GM12873 (cell line): ENCODE measurements at regions not wholly inside any gene's neighbourhood (a gene's known extent, or its start where the extent isn't known, plus 50 kb on each side); places are given as distances from the start of the nearest gene placed in this dataset.

Source experiments
- TF ChIP-seq, protein P1 (sequence below): IDR thresholded peaks from 2 replicates; pipeline ENCODE4 v1.5.1; 2012; ENCODE audit warnings: low read depth, mild to moderate bottlenecking, moderate library complexity, low read length, control low read depth; ENCODE audit not compliant: insufficient read depth; ENCODE audit errors: missing control alignments

DNA sequence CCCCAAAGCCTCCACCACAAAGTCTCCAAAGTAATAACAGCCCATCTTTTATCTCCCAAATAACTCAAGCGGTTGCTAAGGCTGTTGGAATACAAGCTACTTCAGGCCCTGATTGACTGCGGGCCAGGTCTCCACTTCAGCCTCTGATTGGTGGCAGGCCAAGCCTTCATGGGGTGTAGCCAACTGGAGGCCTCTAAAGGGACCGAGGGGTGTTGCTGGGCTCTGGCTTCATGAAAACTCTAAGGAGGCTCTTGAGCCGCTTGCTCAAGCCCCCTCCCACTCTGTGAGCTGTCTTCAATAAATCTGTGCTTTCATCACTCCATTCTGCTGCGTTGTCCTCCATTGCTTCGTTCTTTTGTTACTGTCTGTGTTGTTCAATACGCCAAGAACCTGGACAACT is 487.2 kb downstream of the XYLT1 start:
- TF ChIP-seq, protein P1, sequence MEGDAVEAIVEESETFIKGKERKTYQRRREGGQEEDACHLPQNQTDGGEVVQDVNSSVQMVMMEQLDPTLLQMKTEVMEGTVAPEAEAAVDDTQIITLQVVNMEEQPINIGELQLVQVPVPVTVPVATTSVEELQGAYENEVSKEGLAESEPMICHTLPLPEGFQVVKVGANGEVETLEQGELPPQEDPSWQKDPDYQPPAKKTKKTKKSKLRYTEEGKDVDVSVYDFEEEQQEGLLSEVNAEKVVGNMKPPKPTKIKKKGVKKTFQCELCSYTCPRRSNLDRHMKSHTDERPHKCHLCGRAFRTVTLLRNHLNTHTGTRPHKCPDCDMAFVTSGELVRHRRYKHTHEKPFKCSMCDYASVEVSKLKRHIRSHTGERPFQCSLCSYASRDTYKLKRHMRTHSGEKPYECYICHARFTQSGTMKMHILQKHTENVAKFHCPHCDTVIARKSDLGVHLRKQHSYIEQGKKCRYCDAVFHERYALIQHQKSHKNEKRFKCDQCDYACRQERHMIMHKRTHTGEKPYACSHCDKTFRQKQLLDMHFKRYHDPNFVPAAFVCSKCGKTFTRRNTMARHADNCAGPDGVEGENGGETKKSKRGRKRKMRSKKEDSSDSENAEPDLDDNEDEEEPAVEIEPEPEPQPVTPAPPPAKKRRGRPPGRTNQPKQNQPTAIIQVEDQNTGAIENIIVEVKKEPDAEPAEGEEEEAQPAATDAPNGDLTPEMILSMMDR = no peak

DNA sequence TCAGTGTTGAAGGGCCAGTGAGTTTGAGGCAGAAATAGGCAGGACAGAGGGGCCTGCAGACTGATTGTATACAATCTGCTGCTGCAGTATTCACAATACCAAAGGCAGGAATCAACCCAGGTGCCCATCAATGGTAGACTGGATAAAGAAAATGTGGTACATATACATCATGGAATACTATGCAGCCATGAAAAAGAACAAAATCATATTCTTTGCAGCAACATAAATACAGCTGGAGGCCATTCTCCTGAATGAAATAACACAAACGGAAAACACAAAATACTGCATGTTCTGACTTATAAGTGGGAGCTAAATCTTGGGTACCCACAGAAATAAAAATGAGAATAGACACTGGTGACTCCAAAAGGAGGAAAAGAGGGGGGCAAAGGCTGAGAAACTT is 485.1 kb downstream of the XYLT1 start:
- TF ChIP-seq, protein P1 = no peak

DNA sequence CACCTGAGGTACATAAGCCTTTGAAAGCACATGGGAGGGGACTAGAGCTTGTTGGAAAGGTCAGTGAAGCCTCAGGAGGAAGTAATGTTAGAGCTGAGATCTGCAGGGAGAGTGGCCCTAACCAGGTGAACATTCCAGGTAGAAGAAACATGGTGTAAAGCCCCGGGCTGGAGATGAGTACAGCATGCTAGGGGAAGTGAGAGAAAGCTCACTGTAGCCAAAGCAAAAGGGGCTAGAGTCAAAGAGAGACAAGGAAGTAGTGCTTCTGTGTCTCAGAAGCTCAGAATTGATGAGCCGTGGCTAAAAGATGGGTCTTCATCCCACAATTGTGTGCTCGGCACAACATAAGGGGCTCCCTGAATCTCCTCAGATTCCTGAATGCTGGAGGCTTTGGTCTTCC is 481.8 kb downstream of the XYLT1 start:
- TF ChIP-seq, protein P1 = no peak

DNA sequence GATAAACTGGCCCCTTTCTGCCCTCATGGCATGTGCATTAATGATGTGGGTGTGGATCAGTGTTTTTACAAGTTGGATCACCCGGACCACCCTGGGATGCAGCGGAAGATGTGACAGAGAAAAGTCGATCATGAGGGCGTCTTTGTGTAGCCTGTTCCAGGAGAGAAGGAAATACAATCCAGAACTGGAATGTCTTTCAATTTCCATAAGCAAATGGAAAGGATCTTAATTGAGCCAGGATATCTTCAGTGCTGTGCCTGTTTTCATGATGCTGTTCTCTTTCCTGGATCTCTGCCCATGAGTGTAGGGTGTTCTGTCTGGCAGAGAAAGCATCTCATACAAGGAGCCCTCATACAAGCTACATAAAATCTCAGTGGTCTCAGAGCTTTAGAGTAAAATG is 481.4 kb downstream of the XYLT1 start:
- TF ChIP-seq, protein P1 = no peak

DNA sequence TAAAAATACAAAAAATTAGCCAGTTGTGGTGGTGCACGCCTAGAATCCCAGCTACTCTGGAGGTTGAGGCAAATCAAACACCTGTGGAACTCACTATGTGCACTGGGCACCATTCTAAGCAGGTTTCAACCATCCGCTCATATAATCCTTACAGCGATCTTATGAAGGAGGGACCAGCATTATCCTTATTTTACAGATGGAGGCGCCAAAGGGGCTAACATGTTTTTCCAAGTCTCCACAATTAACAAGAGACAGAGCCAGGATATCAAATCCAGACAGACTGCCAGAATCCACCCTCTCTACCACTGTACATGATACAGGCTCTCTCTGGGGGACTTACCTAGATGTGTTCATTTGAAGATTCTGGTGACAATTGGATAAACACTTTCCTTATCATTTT is 479.0 kb downstream of the XYLT1 start:
- TF ChIP-seq, protein P1 = no peak

DNA sequence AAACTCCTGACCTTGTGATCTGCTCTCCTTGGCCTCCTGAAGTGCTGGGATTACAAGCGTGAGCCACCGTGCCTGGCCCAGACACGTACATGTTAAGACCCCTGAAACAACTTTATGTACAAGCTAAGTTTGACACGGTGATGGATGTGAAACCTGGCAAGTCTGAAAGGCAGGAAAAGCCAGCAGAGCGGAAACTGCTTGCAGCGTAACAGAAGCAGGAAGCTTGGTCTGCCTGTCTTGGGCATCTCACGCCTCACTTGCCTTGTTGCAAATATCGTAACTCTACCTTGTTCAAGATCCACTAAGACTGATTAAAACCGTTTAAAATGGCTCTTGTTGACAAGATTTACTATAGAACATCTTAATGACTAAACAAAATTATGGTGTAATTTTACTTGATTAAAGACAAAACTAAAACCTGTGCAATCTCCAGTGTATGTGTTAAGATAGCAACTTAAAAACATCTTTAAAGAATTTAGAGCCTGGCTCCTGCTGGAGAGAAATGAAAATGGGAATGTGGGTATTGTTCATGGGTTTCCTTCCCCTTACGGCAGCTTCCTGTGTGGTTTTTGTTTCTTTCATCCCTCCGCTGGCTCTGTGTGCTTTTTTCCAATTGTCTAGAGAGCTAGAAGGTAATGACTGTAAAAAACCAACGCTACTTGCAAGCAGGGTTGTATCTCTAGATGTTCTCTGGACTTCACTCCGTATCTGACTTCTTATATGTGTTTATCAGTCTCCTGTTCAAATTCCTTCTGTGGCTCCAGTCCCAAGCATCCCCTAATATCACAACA is 477.6 kb downstream of the XYLT1 start:
- TF ChIP-seq, protein P1 = no peak

DNA sequence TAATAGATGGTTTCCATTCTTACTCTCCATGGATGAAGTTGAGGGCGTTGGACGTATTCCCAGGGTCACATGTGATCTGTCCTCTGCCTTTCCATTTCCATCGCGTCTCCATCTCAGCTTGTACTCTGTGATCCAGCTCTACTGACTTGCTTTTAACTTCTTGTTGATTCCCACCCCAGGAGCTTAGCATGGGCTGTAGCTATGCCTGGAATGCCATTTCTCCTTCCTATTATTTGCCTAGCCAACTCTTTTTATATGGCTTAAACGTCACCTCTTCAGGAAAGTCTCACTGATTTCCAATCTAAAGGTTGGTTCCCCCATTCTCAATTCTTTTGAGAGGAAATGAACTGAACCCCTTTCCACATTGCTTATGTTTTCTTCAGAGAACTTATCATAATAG is 475.9 kb downstream of the XYLT1 start:
- TF ChIP-seq, protein P1 = no peak
